ENCODE measurements at regions not wholly inside any gene's neighbourhood (a gene's known extent, or its start where the extent isn't known, plus 50 kb on each side); places are given as distances from the start of the nearest gene placed in this dataset.

DNA sequence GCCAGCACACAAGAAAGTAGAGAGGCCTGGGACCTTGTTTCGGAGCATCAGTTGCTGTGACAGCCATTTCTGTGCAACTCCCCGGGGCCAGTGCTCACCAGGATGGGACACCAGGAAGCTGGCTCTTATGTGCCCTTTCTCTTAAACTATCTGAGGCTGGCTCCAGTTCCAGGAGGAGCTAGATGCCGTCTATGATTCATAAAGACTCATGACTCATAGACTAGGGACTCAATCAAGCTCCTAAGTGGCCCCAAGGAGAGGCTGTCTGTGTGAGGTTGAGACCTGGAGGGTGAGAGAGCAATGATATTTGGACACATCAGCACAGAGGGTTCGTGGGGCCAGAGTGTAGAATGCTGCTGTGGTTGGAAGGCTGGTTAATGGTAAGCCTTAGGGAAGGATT is 580.1 kb downstream of the CCSER2 start:
- Histone ChIP-seq H3K4me1 (ENCODE audit: insufficient read depth, low read length) (no peaks in the 10 kb centered on the region), H3K4me3 (ENCODE audit: low read length) (no peak overlapping the region), H3K36me3 (ENCODE audit: insufficient read depth, low read length) (no peaks in the 10 kb centered on the region), H2AFZ (ENCODE audit: low read depth, low read length) (no peak overlapping the region), H3K9me3 (ENCODE audit: low read length) (no peaks in the 10 kb centered on the region), H3K27me3 (ENCODE audit: insufficient read depth, low read length) (no peaks in the 10 kb centered on the region)

GRCh38 chr10:84921701-84922100 is 593.3 kb downstream of the CCSER2 start:
- Histone ChIP-seq H3K4me1 (ENCODE audit: insufficient read depth, low read length) (no peaks in the 10 kb centered on the region), H2AFZ (ENCODE audit: low read depth, low read length) (no peak overlapping the region), H3K36me3 (ENCODE audit: insufficient read depth, low read length) (no peaks in the 10 kb centered on the region), H3K27me3 (ENCODE audit: insufficient read depth, low read length) (no peaks in the 10 kb centered on the region), H3K4me3 (ENCODE audit: low read length) (no peak overlapping the region), H3K9me3 (ENCODE audit: low read length) (no peaks in the 10 kb centered on the region)

- Histone ChIP-seq H3K4me1 (ENCODE audit: insufficient read depth, low read length) (no peaks in the 10 kb centered on the region), H3K9me3 (ENCODE audit: low read length) (no peaks in the 10 kb centered on the region), H3K36me3 (ENCODE audit: insufficient read depth, low read length) (no peaks in the 10 kb centered on the region), H3K4me3 (ENCODE audit: low read length) (no peak overlapping the region), H3K27me3 (ENCODE audit: insufficient read depth, low read length) (no peaks in the 10 kb centered on the region), H2AFZ (ENCODE audit: low read depth, low read length) (no peak overlapping the region)
Observed at GRCh38 chr10:84924131-84924530, 595.7 kb downstream of the CCSER2 start.

DNA sequence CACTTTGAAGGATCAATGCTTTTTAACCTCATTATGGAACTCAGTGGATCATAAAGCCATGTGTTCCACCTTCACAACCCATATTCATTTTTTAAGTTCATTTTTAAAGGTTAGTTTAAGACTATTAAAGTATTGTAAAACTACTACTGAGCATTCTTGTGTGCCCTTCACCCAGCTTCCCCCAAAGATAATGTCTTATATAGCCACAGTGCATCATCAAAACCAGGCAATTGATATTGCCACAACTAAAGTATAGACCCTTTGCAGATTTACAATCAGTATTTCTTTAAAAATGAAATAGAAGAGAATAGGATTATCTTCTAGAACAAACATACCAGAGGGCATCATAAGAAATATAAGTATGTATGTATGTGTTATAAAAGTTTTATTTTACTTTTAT is 597.1 kb downstream of the CCSER2 start:
- no peak overlapping the region for H3K4me3 ChIP-seq (ENCODE audit: low read length)
- no peaks in the 10 kb centered on the region for H3K4me1 ChIP-seq (ENCODE audit: insufficient read depth, low read length)
- H3K9me3 ChIP-seq (ENCODE audit: low read length): no peaks in the 10 kb centered on the region
- H3K27me3 ChIP-seq (ENCODE audit: insufficient read depth, low read length): no peaks in the 10 kb centered on the region
- no peak overlapping the region for H2AFZ ChIP-seq (ENCODE audit: low read depth, low read length)
- H3K36me3 ChIP-seq (ENCODE audit: insufficient read depth, low read length): no peaks in the 10 kb centered on the region

DNA sequence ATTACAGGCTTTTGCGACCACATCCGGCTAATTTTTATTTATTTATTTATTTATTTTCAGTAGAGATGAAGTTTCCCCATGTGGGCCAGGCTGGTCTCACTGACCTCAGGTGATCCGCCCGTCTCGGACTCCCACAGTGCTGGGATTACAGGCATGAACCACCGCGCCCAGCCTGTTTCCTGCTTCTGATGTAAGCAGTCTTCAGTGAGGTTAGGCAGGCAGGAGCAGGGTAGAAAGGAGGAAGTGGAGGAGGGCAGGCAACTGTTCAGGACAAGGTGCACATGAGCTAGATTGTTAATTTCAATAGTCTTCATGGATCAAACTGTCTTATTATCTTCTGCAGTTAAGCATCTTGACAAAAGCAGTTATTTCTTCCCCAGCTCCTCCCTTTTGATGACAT is 605.0 kb downstream of the CCSER2 start:
- no peaks in the 10 kb centered on the region for H3K4me1 ChIP-seq (ENCODE audit: insufficient read depth, low read length)
- H3K4me3 ChIP-seq (ENCODE audit: low read length): no peak overlapping the region
- no peaks in the 10 kb centered on the region for H3K27me3 ChIP-seq (ENCODE audit: insufficient read depth, low read length)
- H2AFZ ChIP-seq (ENCODE audit: low read depth, low read length): no peak overlapping the region
- H3K9me3 ChIP-seq (ENCODE audit: low read length): no peaks in the 10 kb centered on the region
- no peaks in the 10 kb centered on the region for H3K36me3 ChIP-seq (ENCODE audit: insufficient read depth, low read length)

- no peaks in the 10 kb centered on the region for H3K36me3 ChIP-seq (ENCODE audit: insufficient read depth, low read length)
- H3K4me3 ChIP-seq (ENCODE audit: low read length): no peak overlapping the region
- no peaks in the 10 kb centered on the region for H3K27me3 ChIP-seq (ENCODE audit: insufficient read depth, low read length)
- H2AFZ ChIP-seq (ENCODE audit: low read depth, low read length): no peak overlapping the region
- no peaks in the 10 kb centered on the region for H3K4me1 ChIP-seq (ENCODE audit: insufficient read depth, low read length)
- H3K9me3 ChIP-seq (ENCODE audit: low read length): no peaks in the 10 kb centered on the region
Observed at GRCh38 chr10:84935772-84936171, 607.4 kb downstream of the CCSER2 start.

DNA sequence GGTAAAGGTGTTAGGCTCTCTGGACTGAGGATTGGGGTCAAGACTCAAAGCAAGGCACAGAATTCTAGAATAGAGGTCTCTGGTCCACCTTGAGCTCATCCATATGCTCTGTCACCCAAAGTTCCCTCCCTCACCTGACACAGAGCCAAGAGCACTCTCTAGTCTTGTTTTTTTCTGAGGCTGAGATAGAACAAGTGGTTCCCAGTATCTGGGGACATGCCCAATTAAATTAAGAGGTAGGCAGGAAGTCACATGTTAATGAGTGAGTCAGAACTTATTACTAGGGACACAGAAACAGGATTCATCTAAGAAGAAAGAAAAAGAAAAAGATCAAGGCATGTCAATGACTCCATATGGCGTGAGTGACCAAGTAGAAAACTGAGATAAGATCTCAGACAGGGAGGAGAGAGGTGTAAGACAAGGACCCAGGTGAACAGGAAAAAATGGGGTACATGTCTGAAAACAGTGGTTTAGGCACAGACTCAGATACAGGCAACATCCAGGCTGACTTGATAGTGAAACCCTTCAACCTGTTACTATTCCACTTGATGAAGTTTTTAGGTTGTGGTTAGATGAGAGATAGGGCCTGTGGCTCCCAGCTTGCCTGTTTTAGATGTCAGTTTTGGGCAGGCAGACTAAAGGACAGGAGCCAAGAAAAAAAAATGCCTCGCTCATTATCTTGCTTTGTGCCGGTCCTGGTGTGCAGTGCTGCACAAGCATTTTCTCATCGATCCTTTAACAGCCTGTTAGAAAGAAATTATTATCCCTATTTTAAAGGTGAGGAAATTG is 609.9 kb downstream of the CCSER2 start:
- H3K27me3 ChIP-seq (ENCODE audit: insufficient read depth, low read length): no peaks in the 10 kb centered on the region
- no peaks in the 10 kb centered on the region for H3K9me3 ChIP-seq (ENCODE audit: low read length)
- H3K4me3 ChIP-seq (ENCODE audit: low read length): no peak overlapping the region
- H2AFZ ChIP-seq (ENCODE audit: low read depth, low read length): no peak overlapping the region
- no peaks in the 10 kb centered on the region for H3K36me3 ChIP-seq (ENCODE audit: insufficient read depth, low read length)
- no peaks in the 10 kb centered on the region for H3K4me1 ChIP-seq (ENCODE audit: insufficient read depth, low read length)

DNA sequence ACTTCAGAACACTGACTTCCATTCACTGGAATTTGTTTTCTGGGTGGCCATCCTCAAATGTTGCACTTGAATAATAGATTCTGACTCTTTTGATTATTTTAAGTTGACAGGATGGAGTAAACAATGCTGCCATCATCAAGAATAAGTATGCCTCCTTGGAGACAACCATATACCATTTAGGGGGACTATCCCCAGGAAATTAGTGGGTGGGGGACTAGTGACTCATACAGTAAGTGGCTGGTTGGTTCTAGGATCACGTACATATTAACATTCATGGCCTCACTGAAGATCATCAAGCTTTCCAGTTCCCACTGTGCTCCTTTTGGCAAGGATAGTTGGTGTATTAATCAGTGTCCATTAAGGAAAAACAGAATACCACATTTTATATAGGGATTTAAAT is 615.2 kb downstream of the CCSER2 start:
- Histone ChIP-seq H3K27me3 (ENCODE audit: insufficient read depth, low read length) (no peaks in the 10 kb centered on the region), H3K4me1 (ENCODE audit: insufficient read depth, low read length) (no peaks in the 10 kb centered on the region), H3K9me3 (ENCODE audit: low read length) (no peaks in the 10 kb centered on the region), H3K4me3 (ENCODE audit: low read length) (no peak overlapping the region), H2AFZ (ENCODE audit: low read depth, low read length) (no peak overlapping the region), H3K36me3 (ENCODE audit: insufficient read depth, low read length) (no peaks in the 10 kb centered on the region)

DNA sequence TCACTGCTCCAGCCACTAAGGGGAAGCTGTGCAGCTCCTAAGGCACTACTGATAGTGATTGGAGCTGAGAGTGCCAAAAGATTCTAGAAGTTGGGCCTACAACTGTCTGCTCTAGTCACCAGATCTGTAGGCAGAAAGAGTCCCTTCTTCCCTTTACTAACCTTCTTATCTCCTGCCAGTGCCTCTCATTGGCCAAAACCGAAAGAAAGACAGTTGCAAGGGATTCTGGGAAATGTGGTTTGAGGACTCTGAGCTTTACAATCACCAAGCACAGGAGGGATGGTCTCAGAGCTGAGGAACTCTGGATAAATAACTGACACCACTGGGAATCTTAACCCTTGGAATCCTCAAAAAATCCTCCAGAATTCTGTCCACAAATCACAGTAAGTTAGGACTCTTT is 615.8 kb downstream of the CCSER2 start:
- Histone ChIP-seq H3K9me3 (ENCODE audit: low read length) (no peaks in the 10 kb centered on the region), H2AFZ (ENCODE audit: low read depth, low read length) (no peak overlapping the region), H3K36me3 (ENCODE audit: insufficient read depth, low read length) (no peaks in the 10 kb centered on the region), H3K4me1 (ENCODE audit: insufficient read depth, low read length) (no peaks in the 10 kb centered on the region), H3K4me3 (ENCODE audit: low read length) (no peak overlapping the region), H3K27me3 (ENCODE audit: insufficient read depth, low read length) (no peaks in the 10 kb centered on the region)

GRCh38 chr10:84945791-84946190 is 617.4 kb downstream of the CCSER2 start:
- no peaks in the 10 kb centered on the region for H3K36me3 ChIP-seq (ENCODE audit: insufficient read depth, low read length)
- no peaks in the 10 kb centered on the region for H3K27me3 ChIP-seq (ENCODE audit: insufficient read depth, low read length)
- H2AFZ ChIP-seq (ENCODE audit: low read depth, low read length): no peak overlapping the region
- H3K4me3 ChIP-seq (ENCODE audit: low read length): no peak overlapping the region
- no peaks in the 10 kb centered on the region for H3K4me1 ChIP-seq (ENCODE audit: insufficient read depth, low read length)
- no peaks in the 10 kb centered on the region for H3K9me3 ChIP-seq (ENCODE audit: low read length)

GRCh38 chr10:84946904-84947303 is 618.5 kb downstream of the CCSER2 start:
- Histone ChIP-seq H3K9me3 (ENCODE audit: low read length) (no peaks in the 10 kb centered on the region), H3K27me3 (ENCODE audit: insufficient read depth, low read length) (no peaks in the 10 kb centered on the region), H3K4me3 (ENCODE audit: low read length) (no peak overlapping the region), H3K36me3 (ENCODE audit: insufficient read depth, low read length) (no peaks in the 10 kb centered on the region), H3K4me1 (ENCODE audit: insufficient read depth, low read length) (no peaks in the 10 kb centered on the region), H2AFZ (ENCODE audit: low read depth, low read length) (no peak overlapping the region)

- Histone ChIP-seq H3K4me1 (ENCODE audit: insufficient read depth, low read length) (no peaks in the 10 kb centered on the region), H2AFZ (ENCODE audit: low read depth, low read length) (no peak overlapping the region), H3K4me3 (ENCODE audit: low read length) (no peak overlapping the region), H3K27me3 (ENCODE audit: insufficient read depth, low read length) (no peaks in the 10 kb centered on the region), H3K9me3 (ENCODE audit: low read length) (no peaks in the 10 kb centered on the region), H3K36me3 (ENCODE audit: insufficient read depth, low read length) (no peaks in the 10 kb centered on the region)
Observed at GRCh38 chr10:84948644-84949043, 620.3 kb downstream of the CCSER2 start.

- no peaks in the 10 kb centered on the region for H3K4me1 ChIP-seq (ENCODE audit: insufficient read depth, low read length)
- H3K36me3 ChIP-seq (ENCODE audit: insufficient read depth, low read length): no peaks in the 10 kb centered on the region
- H3K4me3 ChIP-seq (ENCODE audit: low read length): no peak overlapping the region
- no peaks in the 10 kb centered on the region for H3K9me3 ChIP-seq (ENCODE audit: low read length)
- no peaks in the 10 kb centered on the region for H3K27me3 ChIP-seq (ENCODE audit: insufficient read depth, low read length)
- no peak overlapping the region for H2AFZ ChIP-seq (ENCODE audit: low read depth, low read length)
Observed at GRCh38 chr10:84951616-84952015, 623.2 kb downstream of the CCSER2 start.

DNA sequence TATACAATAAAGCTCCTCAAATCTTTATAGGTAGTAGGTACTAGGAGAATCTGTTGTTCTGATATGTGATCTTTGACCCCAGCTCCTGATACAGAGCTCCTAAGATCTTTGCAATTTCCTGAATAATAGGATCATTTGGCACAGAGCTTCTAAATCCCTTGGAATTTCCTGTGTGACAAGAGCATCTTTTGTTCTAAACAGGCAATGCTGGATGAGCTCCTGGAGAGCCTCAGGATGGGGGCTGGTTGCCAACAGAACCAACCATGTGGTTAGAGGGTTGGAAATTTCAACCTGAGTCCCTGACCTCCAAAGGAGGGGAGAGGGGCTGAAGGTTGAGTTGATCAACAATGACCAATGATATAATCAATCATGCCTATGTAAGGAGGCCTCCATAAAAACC is 629.0 kb downstream of the CCSER2 start:
- no peak overlapping the region for H3K4me3 ChIP-seq (ENCODE audit: low read length)
- H2AFZ ChIP-seq (ENCODE audit: low read depth, low read length): no peak overlapping the region
- H3K27me3 ChIP-seq (ENCODE audit: insufficient read depth, low read length): no peaks in the 10 kb centered on the region

More for the DNA sequence above, 629.0 kb downstream of the CCSER2 start:
- H3K36me3 ChIP-seq (ENCODE audit: insufficient read depth, low read length): no peaks in the 10 kb centered on the region
- H3K9me3 ChIP-seq (ENCODE audit: low read length): no peaks in the 10 kb centered on the region
- H3K4me1 ChIP-seq (ENCODE audit: insufficient read depth, low read length): no peaks in the 10 kb centered on the region
